Right atrium auricular region (tissue), 2 donors: ENCODE measurements at regions not wholly inside any gene's neighbourhood (a gene's known extent, or its start where the extent isn't known, plus 50 kb on each side); places are given as distances from the start of the nearest gene placed in this dataset.

Source experiments
- DNase-seq: peaks from one replicate; pipeline ENCODE4 v3.0.0-alpha.2; 2019; ENCODE audit warnings: low spot score
- H3K27ac ChIP-seq, 2 donors: fragments of 200-600 bp; sonication (generic); 1 replicate in 1 of 2; 2 replicates in 1 of 2; pipeline ENCODE4 v1.5.1; 2016 to 2019
- H3K27me3 ChIP-seq, 2 donors: fragments of 200-600 bp; sonication (generic); one replicate each; pipeline versions ENCODE4 v1.5.1 to v1.6.0; 2017 to 2019
- H3K36me3 ChIP-seq: fragments of 200-600 bp; sonication (generic); one replicate; pipeline ENCODE4 v1.5.1; 2016
- H3K4me1 ChIP-seq, 2 donors: fragments of 200-600 bp; sonication (generic); one replicate each; pipeline versions ENCODE4 v1.5.1 to v1.6.0; 2017 to 2019
- H3K4me3 ChIP-seq, 2 donors: fragments of 200-600 bp; sonication (generic); 1 replicate in 1 of 2; 2 replicates in 1 of 2; pipeline ENCODE4 v1.5.1; 2017 to 2019; ENCODE audit warnings: mild to moderate bottlenecking in 1 of 2, moderate library complexity in 1 of 2
- H3K9me3 ChIP-seq, 2 donors: fragments of 200-600 bp; sonication (generic); one replicate each; pipeline ENCODE4 v1.5.1; 2019
- TF ChIP-seq, protein P1 (sequence below), 2 donors: fragments of 200-600 bp; sonication (generic); IDR thresholded peaks; one replicate each; pipeline ENCODE4 v1.5.1; 2019; ENCODE audit warnings: antibody characterized with exemption in 2 of 2

DNA sequence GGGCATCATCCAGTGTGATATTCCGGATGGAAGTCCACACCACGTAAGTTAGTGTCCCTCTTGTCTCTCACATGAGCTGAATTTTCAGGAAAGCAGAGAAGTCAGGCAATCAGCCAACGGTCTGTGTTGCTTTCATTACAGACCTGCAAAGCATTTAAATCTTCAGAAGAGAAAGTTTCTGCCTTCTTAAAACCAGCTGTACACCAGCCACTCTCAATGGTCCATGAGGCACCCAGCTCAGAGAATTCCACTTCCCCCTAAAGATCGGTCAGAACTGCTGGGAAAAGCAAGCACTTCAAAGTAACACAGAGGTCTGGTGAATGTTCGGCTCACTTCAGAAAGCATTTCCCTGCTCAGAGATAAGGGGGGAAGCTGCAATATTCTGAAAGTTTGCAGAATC, 903.7 kb downstream of the EPHA3 start:
- Histone ChIP-seq H3K4me1 (peaks cover 0 to 4% of the 10 kb centered on the region in 2 donors), H3K9me3 (peaks cover 0 to 4% of the 10 kb centered on the region in 2 donors), H3K27me3 (no peaks in the 10 kb centered on the region), H3K36me3 (no peaks in the 10 kb centered on the region), H3K27ac (no peak overlapping the region), H3K4me3 (no peak overlapping the region)
- DNase-seq: no peak
- TF ChIP-seq, protein P1, sequence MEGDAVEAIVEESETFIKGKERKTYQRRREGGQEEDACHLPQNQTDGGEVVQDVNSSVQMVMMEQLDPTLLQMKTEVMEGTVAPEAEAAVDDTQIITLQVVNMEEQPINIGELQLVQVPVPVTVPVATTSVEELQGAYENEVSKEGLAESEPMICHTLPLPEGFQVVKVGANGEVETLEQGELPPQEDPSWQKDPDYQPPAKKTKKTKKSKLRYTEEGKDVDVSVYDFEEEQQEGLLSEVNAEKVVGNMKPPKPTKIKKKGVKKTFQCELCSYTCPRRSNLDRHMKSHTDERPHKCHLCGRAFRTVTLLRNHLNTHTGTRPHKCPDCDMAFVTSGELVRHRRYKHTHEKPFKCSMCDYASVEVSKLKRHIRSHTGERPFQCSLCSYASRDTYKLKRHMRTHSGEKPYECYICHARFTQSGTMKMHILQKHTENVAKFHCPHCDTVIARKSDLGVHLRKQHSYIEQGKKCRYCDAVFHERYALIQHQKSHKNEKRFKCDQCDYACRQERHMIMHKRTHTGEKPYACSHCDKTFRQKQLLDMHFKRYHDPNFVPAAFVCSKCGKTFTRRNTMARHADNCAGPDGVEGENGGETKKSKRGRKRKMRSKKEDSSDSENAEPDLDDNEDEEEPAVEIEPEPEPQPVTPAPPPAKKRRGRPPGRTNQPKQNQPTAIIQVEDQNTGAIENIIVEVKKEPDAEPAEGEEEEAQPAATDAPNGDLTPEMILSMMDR (IDR thresholded peaks at IDR 0.05): no peak

DNA sequence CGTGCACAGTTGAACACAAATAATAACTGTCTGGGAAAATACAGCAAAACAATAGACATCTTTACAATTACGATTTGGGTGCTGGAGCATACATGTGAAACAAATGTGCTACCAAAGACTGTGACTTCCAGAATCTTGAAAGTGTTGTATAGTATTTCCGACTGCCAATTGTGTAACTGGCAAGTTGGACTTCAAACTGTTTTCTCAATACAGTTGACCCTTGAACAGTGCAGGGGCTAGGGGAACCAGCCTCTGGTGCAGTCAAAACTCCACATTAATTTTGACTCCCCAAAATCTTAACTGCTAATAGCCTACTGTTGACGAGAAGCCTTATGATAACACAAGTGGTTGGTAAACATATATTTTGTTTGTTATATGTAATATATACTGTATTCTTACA, 904.2 kb downstream of the EPHA3 start:
- Histone ChIP-seq H3K4me1 (peaks cover 0 to 4% of the 10 kb centered on the region in 2 donors), H3K27me3 (no peaks in the 10 kb centered on the region), H3K9me3 (peaks cover 0 to 4% of the 10 kb centered on the region in 2 donors), H3K27ac (no peak overlapping the region), H3K4me3 (no peak overlapping the region), H3K36me3 (no peaks in the 10 kb centered on the region)
- no peak for DNase-seq
- TF ChIP-seq, protein P1 (IDR thresholded peaks at IDR 0.05): no peak

DNA sequence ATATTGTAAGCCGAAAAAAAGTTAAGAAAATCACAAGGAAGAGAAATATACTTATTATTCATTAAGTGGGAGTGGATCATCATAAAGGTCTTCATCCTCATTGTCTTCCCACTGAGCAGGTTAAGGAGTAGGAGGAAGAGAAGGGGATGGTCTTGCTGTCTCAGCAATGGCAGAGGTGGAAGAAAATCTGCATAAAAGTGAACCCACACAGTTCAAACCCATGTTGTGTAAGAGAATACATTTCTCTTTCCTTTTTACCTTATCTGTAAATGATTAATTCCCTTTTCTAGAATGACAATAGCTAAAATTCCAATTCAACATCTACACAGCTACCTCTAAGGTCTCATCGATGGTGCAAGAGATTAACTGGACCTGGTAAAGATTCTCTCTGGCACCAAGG, 904.6 kb downstream of the EPHA3 start:
- TF ChIP-seq, protein P1 (IDR thresholded peaks at IDR 0.05): no peak
- DNase-seq: no peak
- Histone ChIP-seq H3K27me3 (no peaks in the 10 kb centered on the region), H3K36me3 (no peaks in the 10 kb centered on the region), H3K9me3 (peaks cover 0 to 4% of the 10 kb centered on the region in 2 donors), H3K27ac (no peak overlapping the region), H3K4me1 (peaks cover 0 to 4% of the 10 kb centered on the region in 2 donors), H3K4me3 (no peak overlapping the region)

DNA sequence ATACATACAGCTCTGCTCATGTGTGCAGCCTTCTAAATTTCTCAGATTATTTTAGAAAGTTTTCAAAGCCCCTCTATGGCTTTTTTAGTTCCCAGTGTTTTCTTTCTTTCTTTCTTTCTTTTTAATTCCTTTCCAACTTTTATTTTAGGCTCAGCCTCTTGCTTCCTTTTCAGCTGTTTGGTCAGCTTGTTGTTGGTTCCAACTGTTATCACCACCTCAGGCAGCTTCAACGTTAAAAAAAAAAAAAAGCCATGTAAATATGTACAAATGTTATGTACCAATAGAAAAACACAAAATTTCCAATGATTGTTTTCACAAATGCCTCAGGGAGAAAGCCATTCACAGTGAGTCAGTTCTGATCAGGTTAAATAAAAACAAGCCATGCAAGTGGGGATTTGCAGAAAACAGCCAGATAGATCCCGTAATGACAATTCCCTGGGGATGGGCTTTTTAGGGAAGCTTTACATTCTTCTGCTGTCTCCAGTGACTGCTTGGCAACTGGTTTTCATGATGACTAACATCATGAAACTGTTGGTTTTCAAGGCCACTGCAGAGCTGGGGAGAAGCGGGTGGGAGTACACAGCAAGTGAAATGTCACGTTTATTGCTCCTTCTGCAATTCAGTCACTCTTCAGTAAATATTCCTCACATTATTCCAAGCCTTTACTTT, 908.4 kb downstream of the EPHA3 start:
- peak overlapping the region in 1 of 2 donors; percentile 4 for H3K27ac ChIP-seq
- TF ChIP-seq, protein P1 (IDR thresholded peaks at IDR 0.05): no peak
- no peak for DNase-seq
- no peaks in the 10 kb centered on the region for H3K36me3 ChIP-seq
- H3K4me3 ChIP-seq: no peak overlapping the region
- peaks cover 0 to 4% of the 10 kb centered on the region in 2 donors for H3K9me3 ChIP-seq
- H3K4me1 ChIP-seq: no peaks in the 10 kb centered on the region
- no peaks in the 10 kb centered on the region for H3K27me3 ChIP-seq

DNA sequence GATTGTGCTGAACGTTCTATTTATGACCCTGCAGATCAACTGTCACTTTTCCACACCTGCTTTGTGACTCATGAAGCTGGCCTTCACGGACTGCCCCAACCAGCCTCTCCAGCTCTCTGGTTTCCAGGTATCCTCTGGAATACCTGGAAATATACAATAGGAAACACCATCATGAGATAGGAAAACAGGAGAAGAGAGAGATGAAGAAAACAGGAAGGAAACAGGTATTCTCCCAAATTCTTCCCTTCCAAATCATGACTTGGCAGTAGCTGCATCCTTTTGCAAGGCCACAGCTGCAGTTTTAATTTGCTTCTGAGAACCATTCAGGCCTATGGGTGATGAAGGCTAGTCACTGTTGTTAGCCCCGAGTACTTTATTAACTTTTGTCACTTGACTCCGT, 909.1 kb downstream of the EPHA3 start:
- no peaks in the 10 kb centered on the region for H3K4me1 ChIP-seq
- H3K27me3 ChIP-seq: no peaks in the 10 kb centered on the region
- no peak overlapping the region for H3K4me3 ChIP-seq
- H3K36me3 ChIP-seq: no peaks in the 10 kb centered on the region
- TF ChIP-seq, protein P1 (IDR thresholded peaks at IDR 0.05): no peak
- no peak for DNase-seq
- H3K27ac ChIP-seq: no peak overlapping the region
- H3K9me3 ChIP-seq: peaks cover 0 to 4% of the 10 kb centered on the region in 2 donors

DNA sequence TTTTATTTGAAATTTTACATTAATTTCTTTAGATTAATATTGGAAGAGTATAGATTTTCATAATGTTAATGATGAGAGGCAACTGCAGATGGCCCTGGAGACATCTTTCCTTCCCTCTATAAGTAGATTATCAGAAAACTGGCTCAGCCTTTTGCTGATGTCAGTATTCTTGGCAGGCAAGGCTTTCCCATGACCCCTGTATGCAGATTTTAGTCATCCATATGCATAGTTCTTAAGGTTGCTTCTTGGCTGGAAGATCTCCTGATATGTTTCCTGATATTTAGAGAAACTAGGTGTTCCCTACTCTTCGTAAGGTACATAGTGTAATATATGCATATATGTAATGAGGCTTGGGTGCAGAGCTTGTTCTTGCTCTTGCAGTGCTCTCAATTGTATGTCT, 911.4 kb downstream of the EPHA3 start:
- Histone ChIP-seq H3K27me3 (no peaks in the 10 kb centered on the region), H3K36me3 (no peaks in the 10 kb centered on the region), H3K27ac (no peak overlapping the region), H3K4me1 (no peaks in the 10 kb centered on the region), H3K4me3 (no peak overlapping the region), H3K9me3 (peaks cover 0 to 4% of the 10 kb centered on the region in 2 donors)
- TF ChIP-seq, protein P1 (IDR thresholded peaks at IDR 0.05): no peak
- DNase-seq: no peak
